ENCODE measurements at regions not wholly inside any gene's neighbourhood (a gene's known extent, or its start where the extent isn't known, plus 50 kb on each side); places are given as distances from the start of the nearest gene placed in this dataset.

DNA sequence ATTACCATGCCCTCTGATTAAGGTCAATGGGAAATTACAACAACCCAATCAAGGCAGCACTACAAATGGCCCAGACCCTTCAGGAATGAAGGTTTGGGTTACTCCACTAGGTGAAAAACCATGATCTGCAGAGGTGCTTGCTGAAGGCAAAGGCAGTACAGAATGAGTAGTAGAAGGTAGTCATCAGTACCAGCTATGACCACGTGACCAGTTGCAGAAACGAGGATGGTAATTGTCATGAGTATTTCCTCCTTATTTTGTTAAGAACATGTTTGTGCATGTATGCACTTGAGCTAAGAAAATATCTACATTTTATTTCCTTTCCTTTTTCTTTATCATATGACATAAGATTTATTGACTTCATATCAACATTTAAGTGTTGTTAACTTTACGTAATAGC, 607.1 kb downstream of the KCNT2 start:
- TF ChIP-seq, protein P1, sequence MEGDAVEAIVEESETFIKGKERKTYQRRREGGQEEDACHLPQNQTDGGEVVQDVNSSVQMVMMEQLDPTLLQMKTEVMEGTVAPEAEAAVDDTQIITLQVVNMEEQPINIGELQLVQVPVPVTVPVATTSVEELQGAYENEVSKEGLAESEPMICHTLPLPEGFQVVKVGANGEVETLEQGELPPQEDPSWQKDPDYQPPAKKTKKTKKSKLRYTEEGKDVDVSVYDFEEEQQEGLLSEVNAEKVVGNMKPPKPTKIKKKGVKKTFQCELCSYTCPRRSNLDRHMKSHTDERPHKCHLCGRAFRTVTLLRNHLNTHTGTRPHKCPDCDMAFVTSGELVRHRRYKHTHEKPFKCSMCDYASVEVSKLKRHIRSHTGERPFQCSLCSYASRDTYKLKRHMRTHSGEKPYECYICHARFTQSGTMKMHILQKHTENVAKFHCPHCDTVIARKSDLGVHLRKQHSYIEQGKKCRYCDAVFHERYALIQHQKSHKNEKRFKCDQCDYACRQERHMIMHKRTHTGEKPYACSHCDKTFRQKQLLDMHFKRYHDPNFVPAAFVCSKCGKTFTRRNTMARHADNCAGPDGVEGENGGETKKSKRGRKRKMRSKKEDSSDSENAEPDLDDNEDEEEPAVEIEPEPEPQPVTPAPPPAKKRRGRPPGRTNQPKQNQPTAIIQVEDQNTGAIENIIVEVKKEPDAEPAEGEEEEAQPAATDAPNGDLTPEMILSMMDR (IDR thresholded peaks at IDR 0.05 in 2 of 3, conservative IDR thresholded peaks at IDR 0.05 in 1 of 3; ENCODE audit: borderline replicate concordance in 1 of 3, insufficient read depth in 1 of 3, low read depth in 2 of 3, low read length in 2 of 3) = no peak
- TF ChIP-seq CBX3 (IDR thresholded peaks at IDR 0.05; ENCODE audit: low read depth) (no peak), POLR2A (IDR thresholded peaks at IDR 0.05; ENCODE audit: borderline replicate concordance, extremely low read depth, insufficient read depth, insufficient read length) (no peak), SIN3A (IDR thresholded peaks at IDR 0.05; ENCODE audit: low read depth) (no peak)
- TF ChIP-seq, protein P2, sequence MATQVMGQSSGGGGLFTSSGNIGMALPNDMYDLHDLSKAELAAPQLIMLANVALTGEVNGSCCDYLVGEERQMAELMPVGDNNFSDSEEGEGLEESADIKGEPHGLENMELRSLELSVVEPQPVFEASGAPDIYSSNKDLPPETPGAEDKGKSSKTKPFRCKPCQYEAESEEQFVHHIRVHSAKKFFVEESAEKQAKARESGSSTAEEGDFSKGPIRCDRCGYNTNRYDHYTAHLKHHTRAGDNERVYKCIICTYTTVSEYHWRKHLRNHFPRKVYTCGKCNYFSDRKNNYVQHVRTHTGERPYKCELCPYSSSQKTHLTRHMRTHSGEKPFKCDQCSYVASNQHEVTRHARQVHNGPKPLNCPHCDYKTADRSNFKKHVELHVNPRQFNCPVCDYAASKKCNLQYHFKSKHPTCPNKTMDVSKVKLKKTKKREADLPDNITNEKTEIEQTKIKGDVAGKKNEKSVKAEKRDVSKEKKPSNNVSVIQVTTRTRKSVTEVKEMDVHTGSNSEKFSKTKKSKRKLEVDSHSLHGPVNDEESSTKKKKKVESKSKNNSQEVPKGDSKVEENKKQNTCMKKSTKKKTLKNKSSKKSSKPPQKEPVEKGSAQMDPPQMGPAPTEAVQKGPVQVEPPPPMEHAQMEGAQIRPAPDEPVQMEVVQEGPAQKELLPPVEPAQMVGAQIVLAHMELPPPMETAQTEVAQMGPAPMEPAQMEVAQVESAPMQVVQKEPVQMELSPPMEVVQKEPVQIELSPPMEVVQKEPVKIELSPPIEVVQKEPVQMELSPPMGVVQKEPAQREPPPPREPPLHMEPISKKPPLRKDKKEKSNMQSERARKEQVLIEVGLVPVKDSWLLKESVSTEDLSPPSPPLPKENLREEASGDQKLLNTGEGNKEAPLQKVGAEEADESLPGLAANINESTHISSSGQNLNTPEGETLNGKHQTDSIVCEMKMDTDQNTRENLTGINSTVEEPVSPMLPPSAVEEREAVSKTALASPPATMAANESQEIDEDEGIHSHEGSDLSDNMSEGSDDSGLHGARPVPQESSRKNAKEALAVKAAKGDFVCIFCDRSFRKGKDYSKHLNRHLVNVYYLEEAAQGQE (IDR thresholded peaks at IDR 0.05; ENCODE audit: low read depth) = no peak
- TF ChIP-seq, protein P3, sequence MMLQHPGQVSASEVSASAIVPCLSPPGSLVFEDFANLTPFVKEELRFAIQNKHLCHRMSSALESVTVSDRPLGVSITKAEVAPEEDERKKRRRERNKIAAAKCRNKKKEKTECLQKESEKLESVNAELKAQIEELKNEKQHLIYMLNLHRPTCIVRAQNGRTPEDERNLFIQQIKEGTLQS (IDR thresholded peaks at IDR 0.05) = no peak

Data from HCT116 (cell line).